ENCODE measurements at regions not wholly inside any gene's neighbourhood (a gene's known extent, or its start where the extent isn't known, plus 50 kb on each side); places are given as distances from the start of the nearest gene placed in this dataset.

GRCh38 chr11:97743205-97743742, 1277.5 kb upstream of the CNTN5 start:
- no peak for TF ChIP-seq CTCF (IDR thresholded peaks at IDR 0.05)
- no peak for ATAC-seq (ENCODE audit: low FRiP score)
- no peak for DNase-seq (ENCODE audit: low spot score)

- ATAC-seq (ENCODE audit: low FRiP score) (no peak), DNase-seq (ENCODE audit: low spot score) (no peak)
- TF ChIP-seq CTCF (IDR thresholded peaks at IDR 0.05), result no peak
Observed at GRCh38 chr11:97745515-97746050, 1275.2 kb upstream of the CNTN5 start.

DNA sequence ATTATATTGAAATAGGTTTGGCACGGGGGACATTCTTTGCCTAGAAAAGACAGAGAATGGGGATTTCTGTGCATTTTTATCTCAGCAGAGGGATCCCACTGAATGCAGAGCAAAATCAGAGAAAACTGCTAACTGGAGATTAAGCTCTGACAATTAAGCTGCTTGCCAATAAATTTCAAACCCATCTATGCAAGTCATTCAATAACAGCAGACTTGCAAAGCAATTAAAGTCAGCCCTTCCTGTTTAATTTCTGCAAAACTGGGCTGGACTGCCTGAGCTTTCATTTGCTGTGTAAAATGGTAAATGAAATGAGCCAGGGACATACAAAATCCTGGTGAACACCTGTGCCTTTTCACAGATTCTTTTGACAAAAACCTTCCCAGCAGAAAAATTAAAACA, 1273.9 kb upstream of the CNTN5 start:
- no peak for DNase-seq (ENCODE audit: low spot score)
- no peak for ATAC-seq (ENCODE audit: low FRiP score)
- TF ChIP-seq CTCF (IDR thresholded peaks at IDR 0.05), result no peak

- no peak for ATAC-seq (ENCODE audit: low FRiP score)
- no peak for TF ChIP-seq CTCF (IDR thresholded peaks at IDR 0.05)
- no peak for DNase-seq (ENCODE audit: low spot score)
Observed at GRCh38 chr11:97751405-97751804, 1269.3 kb upstream of the CNTN5 start.

GRCh38 chr11:97751952-97752351, 1268.8 kb upstream of the CNTN5 start:
- DNase-seq (ENCODE audit: low spot score) (no peak), ATAC-seq (ENCODE audit: low FRiP score) (no peak)
- no peak for TF ChIP-seq CTCF (IDR thresholded peaks at IDR 0.05)

GRCh38 chr11:97754976-97755375, 1265.8 kb upstream of the CNTN5 start:
- no peak for ATAC-seq (ENCODE audit: low FRiP score)
- no peak for DNase-seq (ENCODE audit: low spot score)
- TF ChIP-seq CTCF (IDR thresholded peaks at IDR 0.05), result no peak

GRCh38 chr11:97756571-97757335, 1264.0 kb upstream of the CNTN5 start:
- no peak for TF ChIP-seq CTCF (IDR thresholded peaks at IDR 0.05)
- no peak for DNase-seq (ENCODE audit: low spot score)
- no peak for ATAC-seq (ENCODE audit: low FRiP score)
